ENCODE measurements at regions not wholly inside any gene's neighbourhood (a gene's known extent, or its start where the extent isn't known, plus 50 kb on each side); places are given as distances from the start of the nearest gene placed in this dataset.
"Not testable (repeated sequence)": the region's sequence is repeated elsewhere in the genome, so short reads cannot be mapped to it uniquely, and the experiment has no call there.

- DNase-seq (ENCODE audit: insufficient read length, low spot score) (no peak), FAIRE-seq (no peak)
- no peak for TF ChIP-seq POU2F2 (IDR thresholded peaks at IDR 0.05; ENCODE audit: low read depth, low read length)
- TF ChIP-seq SPI1 (IDR thresholded peaks at IDR 0.05; ENCODE audit: low read depth, low read length): no peak
- no peak for TF ChIP-seq POLR2A (IDR thresholded peaks at IDR 0.05; ENCODE audit: low read depth, low read length)
Measured at GRCh38 chr14:82011460-82011859, 477.8 kb upstream of the SEL1L start.

DNA sequence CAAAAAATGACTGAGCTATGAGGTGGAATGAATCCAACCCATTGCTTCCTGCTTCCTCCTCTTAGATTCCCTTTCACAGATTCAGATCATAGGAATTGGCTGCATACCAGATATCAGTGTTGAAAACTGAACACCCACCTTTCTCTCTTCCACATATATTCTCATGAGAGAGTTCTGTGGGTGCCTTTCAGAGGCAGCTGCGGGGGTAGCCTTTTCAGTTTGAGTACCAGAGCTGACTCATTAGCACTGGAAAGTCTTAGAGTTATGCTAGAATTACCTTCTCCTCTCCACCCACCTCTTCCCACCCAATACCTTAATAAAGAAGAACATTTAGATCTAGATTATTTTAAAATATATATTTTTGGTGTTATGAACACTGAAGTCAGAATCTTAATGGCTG is 495.4 kb upstream of the SEL1L start:
- FAIRE-seq: no peak
- no peak for DNase-seq (ENCODE audit: insufficient read length, low spot score)

GRCh38 chr14:82035397-82035796 is 501.7 kb upstream of the SEL1L start:
- FAIRE-seq: no peak
- TF ChIP-seq POLR2AphosphoS5 (IDR thresholded peaks at IDR 0.05; ENCODE audit: low read depth, low read length): no peak
- TF ChIP-seq SPI1 (IDR thresholded peaks at IDR 0.05; ENCODE audit: low read depth, low read length): no peak
- no peak for TF ChIP-seq TAF1 (IDR thresholded peaks at IDR 0.05; ENCODE audit: low read depth, low read length)
- TF ChIP-seq PAX5 (IDR thresholded peaks at IDR 0.05; ENCODE audit: insufficient read depth, low read length, severe bottlenecking): no peak
- TF ChIP-seq POU2F2 (IDR thresholded peaks at IDR 0.05; ENCODE audit: low read depth, low read length): no peak
- no peak for TF ChIP-seq POLR2A (IDR thresholded peaks at IDR 0.05; ENCODE audit: low read depth, low read length)
- DNase-seq (ENCODE audit: insufficient read length, low spot score): no peak

More for the DNA sequence above, 495.4 kb upstream of the SEL1L start:
- no peak for TF ChIP-seq POLR2A (IDR thresholded peaks at IDR 0.05; ENCODE audit: low read depth, low read length)
- TF ChIP-seq POLR2AphosphoS5 (IDR thresholded peaks at IDR 0.05; ENCODE audit: low read depth, low read length): no peak

DNA sequence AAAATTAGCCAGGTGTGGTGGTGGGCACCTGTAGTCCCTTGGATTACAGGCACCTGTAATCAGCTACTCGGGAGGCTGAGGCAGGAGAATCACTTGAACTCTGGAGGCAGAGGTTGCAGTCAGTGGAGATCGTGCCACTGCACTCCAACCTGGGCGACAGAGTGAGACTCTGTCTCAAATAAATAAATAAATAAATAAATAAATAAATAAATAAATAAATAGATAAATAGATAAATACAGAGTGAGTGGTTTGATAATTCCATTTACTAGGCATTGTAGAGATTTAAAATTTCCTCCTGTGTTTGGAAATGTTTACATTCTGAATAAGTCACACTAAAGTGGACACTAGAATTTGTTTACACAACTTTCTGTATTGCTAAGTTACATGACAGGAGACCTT is 504.4 kb upstream of the SEL1L start:
- not testable (repeated sequence) for DNase-seq (ENCODE audit: insufficient read length, low spot score); FAIRE-seq

DNA sequence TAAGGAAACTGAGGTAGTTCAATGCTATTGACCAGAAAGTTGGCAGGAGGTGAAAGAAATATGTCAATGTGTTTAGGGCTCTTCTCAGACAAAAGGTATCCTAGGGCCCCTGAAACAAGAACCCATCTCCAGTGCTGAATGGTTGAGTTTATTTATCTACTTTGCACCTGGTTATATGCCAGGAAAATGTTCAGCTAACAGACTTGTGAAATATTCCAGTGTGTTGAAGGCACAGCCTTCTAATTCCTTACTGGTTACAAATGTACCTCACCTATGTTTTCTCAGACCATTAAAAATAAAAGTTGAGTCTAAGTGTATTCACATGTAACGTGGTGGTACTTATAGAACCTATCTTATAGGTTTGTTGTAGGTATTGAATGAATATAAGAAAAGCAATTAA is 511.7 kb upstream of the SEL1L start:
- FAIRE-seq (no peak), DNase-seq (ENCODE audit: insufficient read length, low spot score) (no peak)
- TF ChIP-seq PAX5 (IDR thresholded peaks at IDR 0.05; ENCODE audit: insufficient read depth, low read length, severe bottlenecking) (no peak), POU2F2 (IDR thresholded peaks at IDR 0.05; ENCODE audit: low read depth, low read length) (no peak), TAF1 (IDR thresholded peaks at IDR 0.05; ENCODE audit: low read depth, low read length) (no peak), POLR2A (IDR thresholded peaks at IDR 0.05; ENCODE audit: low read depth, low read length) (no peak), SPI1 (IDR thresholded peaks at IDR 0.05; ENCODE audit: low read depth, low read length) (no peak), POLR2AphosphoS5 (IDR thresholded peaks at IDR 0.05; ENCODE audit: low read depth, low read length) (no peak)

- FAIRE-seq: no peak
- TF ChIP-seq PAX5 (IDR thresholded peaks at IDR 0.05; ENCODE audit: insufficient read depth, low read length, severe bottlenecking): no peak
- no peak for TF ChIP-seq POLR2A (IDR thresholded peaks at IDR 0.05; ENCODE audit: low read depth, low read length)
- no peak for TF ChIP-seq SPI1 (IDR thresholded peaks at IDR 0.05; ENCODE audit: low read depth, low read length)
- TF ChIP-seq POLR2AphosphoS5 (IDR thresholded peaks at IDR 0.05; ENCODE audit: low read depth, low read length): no peak
- TF ChIP-seq TAF1 (IDR thresholded peaks at IDR 0.05; ENCODE audit: low read depth, low read length): no peak
- TF ChIP-seq POU2F2 (IDR thresholded peaks at IDR 0.05; ENCODE audit: low read depth, low read length): no peak
- no peak for DNase-seq (ENCODE audit: insufficient read length, low spot score)
Measured at GRCh38 chr14:82046512-82047226, 513.0 kb upstream of the SEL1L start.

DNA sequence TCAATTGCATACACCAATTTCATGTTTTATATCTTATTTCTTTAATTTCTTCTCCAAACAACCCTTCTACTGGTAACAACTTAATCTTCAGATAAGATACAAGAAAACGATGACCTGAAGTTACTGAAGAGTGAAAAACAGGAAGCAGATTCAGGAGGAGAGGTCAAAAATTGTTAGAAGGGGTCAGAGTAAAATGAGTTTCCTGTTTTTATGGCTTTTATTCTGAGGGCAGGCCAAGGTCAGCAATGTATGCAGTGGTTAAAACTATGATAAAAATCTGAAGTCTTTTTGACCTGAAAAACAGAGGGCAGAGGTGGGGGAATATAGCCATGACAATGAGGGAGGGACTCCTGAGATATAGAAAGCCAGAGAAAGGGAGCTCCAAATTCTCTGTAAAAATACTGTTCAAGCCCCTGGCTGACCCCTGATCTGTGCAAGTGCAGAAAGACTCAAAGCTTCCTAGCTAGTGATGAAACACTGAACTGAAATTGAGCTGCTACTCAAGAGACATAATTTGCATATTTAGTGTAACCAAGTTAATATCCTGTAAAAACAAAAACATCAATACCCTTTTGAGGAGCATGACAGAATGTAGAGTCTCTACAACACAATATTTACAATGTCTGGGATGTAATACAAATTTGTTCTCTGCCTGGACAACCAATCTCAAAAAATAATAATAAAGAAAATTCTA is 514.3 kb upstream of the SEL1L start:
- DNase-seq (ENCODE audit: insufficient read length, low spot score) (no peak), FAIRE-seq (no peak)
- TF ChIP-seq TAF1 (IDR thresholded peaks at IDR 0.05; ENCODE audit: low read depth, low read length) (no peak), SPI1 (IDR thresholded peaks at IDR 0.05; ENCODE audit: low read depth, low read length) (0 out of 2 replicates have a peak, but pooled peaks have one; percentile 11)

DNA sequence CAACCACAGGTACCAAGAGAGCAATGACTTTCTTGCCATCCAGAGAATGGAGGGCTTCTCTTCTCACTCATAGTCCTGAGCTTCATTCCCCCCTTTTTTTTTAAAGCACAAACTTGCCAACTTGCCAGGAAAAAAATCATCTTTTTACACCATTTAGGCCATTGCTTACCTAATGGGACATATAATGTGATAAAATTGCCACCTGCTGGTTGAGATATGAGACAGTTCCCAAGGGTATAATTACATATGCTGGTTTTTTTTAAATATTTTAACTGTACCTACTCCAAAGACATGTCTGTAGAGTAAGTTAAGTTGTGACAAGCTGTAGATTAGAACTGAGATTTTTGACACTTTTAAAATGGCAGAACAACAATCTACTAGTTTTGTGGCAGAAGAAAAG is 519.1 kb upstream of the SEL1L start:
- no peak for TF ChIP-seq PAX5 (IDR thresholded peaks at IDR 0.05; ENCODE audit: insufficient read depth, low read length, severe bottlenecking)
- TF ChIP-seq TAF1 (IDR thresholded peaks at IDR 0.05; ENCODE audit: low read depth, low read length): no peak
- TF ChIP-seq POLR2A (IDR thresholded peaks at IDR 0.05; ENCODE audit: low read depth, low read length): no peak
- TF ChIP-seq POLR2AphosphoS5 (IDR thresholded peaks at IDR 0.05; ENCODE audit: low read depth, low read length): no peak
- TF ChIP-seq POU2F2 (IDR thresholded peaks at IDR 0.05; ENCODE audit: low read depth, low read length): no peak
- no peak for TF ChIP-seq SPI1 (IDR thresholded peaks at IDR 0.05; ENCODE audit: low read depth, low read length)
- FAIRE-seq: no peak
- no peak for DNase-seq (ENCODE audit: insufficient read length, low spot score)

DNA sequence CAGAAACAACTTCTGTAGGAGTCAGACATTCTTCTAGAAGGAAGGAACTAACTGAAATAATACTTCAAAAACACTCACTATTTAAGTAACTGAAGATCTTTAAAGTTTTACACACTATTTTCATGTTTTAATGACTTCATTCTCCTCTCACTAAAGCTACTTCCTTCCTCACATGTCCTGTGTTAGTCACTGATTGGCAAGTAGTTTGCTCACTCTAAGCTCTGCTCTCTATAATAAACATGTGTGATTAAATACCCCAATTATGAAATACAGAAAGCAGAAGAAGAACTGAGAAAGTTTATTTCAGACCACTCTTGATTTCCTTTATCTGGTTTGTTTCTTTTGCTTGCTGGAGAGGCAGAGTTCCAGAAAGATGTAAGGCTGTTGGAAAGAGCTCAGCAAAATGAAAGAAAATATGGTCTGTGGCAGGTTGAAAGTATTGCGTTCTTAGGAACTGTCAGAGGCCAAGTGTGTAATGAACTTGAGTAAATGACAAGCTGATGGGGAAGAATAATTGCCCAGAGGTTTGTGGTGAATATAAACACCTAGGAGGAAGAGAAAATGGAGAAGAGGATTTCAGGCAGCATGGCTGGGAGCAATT is 522.0 kb upstream of the SEL1L start:
- DNase-seq (ENCODE audit: insufficient read length, low spot score): no peak
- no peak for TF ChIP-seq SPI1 (IDR thresholded peaks at IDR 0.05; ENCODE audit: low read depth, low read length)
- no peak for TF ChIP-seq POLR2A (IDR thresholded peaks at IDR 0.05; ENCODE audit: low read depth, low read length)
- no peak for TF ChIP-seq POLR2AphosphoS5 (IDR thresholded peaks at IDR 0.05; ENCODE audit: low read depth, low read length)
- TF ChIP-seq TAF1 (IDR thresholded peaks at IDR 0.05; ENCODE audit: low read depth, low read length): no peak
- no peak for TF ChIP-seq POU2F2 (IDR thresholded peaks at IDR 0.05; ENCODE audit: low read depth, low read length)
- no peak for TF ChIP-seq PAX5 (IDR thresholded peaks at IDR 0.05; ENCODE audit: insufficient read depth, low read length, severe bottlenecking)
- no peak for FAIRE-seq

- FAIRE-seq: no peak
- TF ChIP-seq POLR2AphosphoS5 (IDR thresholded peaks at IDR 0.05; ENCODE audit: low read depth, low read length) (no peak), SPI1 (IDR thresholded peaks at IDR 0.05; ENCODE audit: low read depth, low read length) (no peak), POLR2A (IDR thresholded peaks at IDR 0.05; ENCODE audit: low read depth, low read length) (no peak), POU2F2 (IDR thresholded peaks at IDR 0.05; ENCODE audit: low read depth, low read length) (no peak), TAF1 (IDR thresholded peaks at IDR 0.05; ENCODE audit: low read depth, low read length) (no peak), PAX5 (IDR thresholded peaks at IDR 0.05; ENCODE audit: insufficient read depth, low read length, severe bottlenecking) (no peak)
- DNase-seq (ENCODE audit: insufficient read length, low spot score): no peak
Measured at GRCh38 chr14:82060219-82060618, 526.6 kb upstream of the SEL1L start.

Data from GM12891 (cell line).